MM.1S (cell line): ENCODE measurements at regions not wholly inside any gene's neighbourhood (a gene's known extent, or its start where the extent isn't known, plus 50 kb on each side); places are given as distances from the start of the nearest gene placed in this dataset.

Source experiments
- CTCF ChIP-seq: fragments of 300-600 bp; sonication (generic); IDR thresholded peaks from 2 replicates; pipeline ENCODE4 v1.5.1; 2016; ENCODE audit warnings: antibody characterized with exemption, low read length, mixed read lengths
- EZH2 ChIP-seq: fragments of 300-600 bp; sonication (generic); optimal IDR thresholded peaks from 2 replicates; pipeline ENCODE3; 2017; ENCODE audit warnings: low read depth, mild to moderate bottlenecking, antibody characterized with exemption, low read length, mixed read lengths

- no peak for TF ChIP-seq CTCF
- no peak for TF ChIP-seq EZH2
Measured at GRCh38 chr7:18430810-18431209, 64.7 kb upstream of the HDAC9 start.
